ENCODE measurements at regions not wholly inside any gene's neighbourhood (a gene's known extent, or its start where the extent isn't known, plus 50 kb on each side); places are given as distances from the start of the nearest gene placed in this dataset.

DNA sequence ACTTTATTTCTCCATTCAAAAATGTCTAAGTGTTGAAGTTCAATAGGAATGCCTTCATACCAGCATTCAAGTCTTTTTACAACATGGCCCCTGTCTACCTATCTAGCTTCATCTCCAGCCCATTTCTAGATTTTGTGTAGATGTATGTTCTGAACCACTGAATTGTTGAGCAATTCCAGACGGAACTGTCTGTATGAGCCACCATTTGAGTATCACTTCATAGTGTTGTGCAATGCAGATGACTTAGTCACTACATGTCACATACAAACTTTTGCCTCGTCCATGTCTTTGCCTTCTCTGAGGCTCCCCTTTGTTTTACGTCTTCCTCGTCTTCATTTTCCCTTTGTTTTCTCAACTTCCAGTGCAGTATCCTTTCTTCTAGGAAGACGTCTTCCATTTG lies 118.1 kb downstream of the INHBA start:
- no peaks in the 10 kb centered on the region for H3K27me3 ChIP-seq (replicated peaks in 1 of 4; ENCODE audit: control extremely low read depth in 1 of 4, control insufficient read depth in 3 of 4, insufficient read depth in 4 of 4, low read length in 3 of 4)
- H3K9me3 Mint-ChIP-seq (ENCODE audit: insufficient read depth), result no peaks in the 10 kb centered on the region
- H3K27ac Mint-ChIP-seq, result no peak overlapping the region
- no peaks in the 10 kb centered on the region for H3K9me3 ChIP-seq (ENCODE audit: control extremely low read depth in 1 of 3, control insufficient read depth in 2 of 3, insufficient read depth in 1 of 3, low read length in 2 of 3)
- POLR2A ChIA-PET, result no interaction called here
- H3K4me2 ChIP-seq (replicated peaks; ENCODE audit: low read depth, low read length, poor library complexity, severe bottlenecking), result no peak overlapping the region
- H3K9ac ChIP-seq (ENCODE audit: low read length), result no peak overlapping the region
- no peak overlapping the region for H3K4me3 Mint-ChIP-seq
- H3K36me3 ChIP-seq (replicated peaks in 1 of 2; ENCODE audit: control extremely low read depth in 1 of 2, control insufficient read depth in 1 of 2, extremely low read depth in 1 of 2, insufficient read depth in 2 of 2, low read length in 1 of 2), result no peaks in the 10 kb centered on the region
- intact Hi-C loops (cut with micrococcal nuclease), result no loop called here
- H3K27me3 Mint-ChIP-seq, result peaks cover 6% of the 10 kb centered on the region
- H3K79me2 ChIP-seq (ENCODE audit: control insufficient read depth, insufficient read depth, low read length), result no peaks in the 10 kb centered on the region
- no peak overlapping the region for H3K4me3 ChIP-seq (ENCODE audit: control extremely low read depth in 1 of 5, extremely low read depth in 1 of 5, insufficient read depth in 1 of 5, low read depth in 2 of 5, low read length in 4 of 5)
- TF ChIP-seq, protein P1, sequence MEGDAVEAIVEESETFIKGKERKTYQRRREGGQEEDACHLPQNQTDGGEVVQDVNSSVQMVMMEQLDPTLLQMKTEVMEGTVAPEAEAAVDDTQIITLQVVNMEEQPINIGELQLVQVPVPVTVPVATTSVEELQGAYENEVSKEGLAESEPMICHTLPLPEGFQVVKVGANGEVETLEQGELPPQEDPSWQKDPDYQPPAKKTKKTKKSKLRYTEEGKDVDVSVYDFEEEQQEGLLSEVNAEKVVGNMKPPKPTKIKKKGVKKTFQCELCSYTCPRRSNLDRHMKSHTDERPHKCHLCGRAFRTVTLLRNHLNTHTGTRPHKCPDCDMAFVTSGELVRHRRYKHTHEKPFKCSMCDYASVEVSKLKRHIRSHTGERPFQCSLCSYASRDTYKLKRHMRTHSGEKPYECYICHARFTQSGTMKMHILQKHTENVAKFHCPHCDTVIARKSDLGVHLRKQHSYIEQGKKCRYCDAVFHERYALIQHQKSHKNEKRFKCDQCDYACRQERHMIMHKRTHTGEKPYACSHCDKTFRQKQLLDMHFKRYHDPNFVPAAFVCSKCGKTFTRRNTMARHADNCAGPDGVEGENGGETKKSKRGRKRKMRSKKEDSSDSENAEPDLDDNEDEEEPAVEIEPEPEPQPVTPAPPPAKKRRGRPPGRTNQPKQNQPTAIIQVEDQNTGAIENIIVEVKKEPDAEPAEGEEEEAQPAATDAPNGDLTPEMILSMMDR (IDR thresholded peaks at IDR 0.05), result no peak
- TF ChIP-seq EZH2 (IDR thresholded peaks at IDR 0.05; ENCODE audit: borderline replicate concordance, insufficient read depth, low read depth, low read length, poor library complexity, severe bottlenecking), result no peak
- no peaks in the 10 kb centered on the region for H4K20me1 ChIP-seq (ENCODE audit: control insufficient read depth, insufficient read depth, low read length, poor library complexity, severe bottlenecking)
- H2AFZ ChIP-seq (ENCODE audit: insufficient read depth, low read depth, low read length, poor library complexity, severe bottlenecking), result no peak overlapping the region
- CTCF ChIA-PET, result no interaction called here
- no peak overlapping the region for H3K27ac ChIP-seq (ENCODE audit: low read length in 2 of 2)
- WGBS (ENCODE audit: insufficient coverage), result 84% methylated on average over 3 of the region's 5 CpGs
- DNase-seq, result no peak
- no peaks in the 10 kb centered on the region for H3K4me1 ChIP-seq (ENCODE audit: control insufficient read depth in 2 of 2, insufficient read depth in 2 of 2, low read length in 2 of 2)
- H3K4me1 Mint-ChIP-seq, result no peaks in the 10 kb centered on the region
- ATAC-seq (ENCODE audit: low read depth), result no peak

DNA sequence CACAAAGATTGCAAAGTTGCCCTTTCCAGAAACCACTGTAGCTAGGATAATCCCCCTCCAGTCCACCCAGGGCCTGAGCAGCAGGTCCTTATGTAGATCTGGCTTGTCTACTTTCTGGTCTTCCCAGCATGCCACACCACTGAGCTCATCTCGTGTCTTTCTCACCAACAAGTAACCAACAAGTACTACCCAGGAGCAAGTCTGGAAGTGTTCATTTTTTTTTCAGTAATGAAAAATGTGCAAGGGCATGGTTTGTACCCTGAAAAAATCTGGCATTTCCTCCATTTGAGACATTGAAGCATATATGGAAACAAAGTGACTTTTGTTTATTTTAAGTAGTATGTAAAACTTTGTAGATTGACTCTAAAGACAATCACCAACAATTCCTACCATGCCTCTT lies 120.8 kb downstream of the INHBA start:
- Mint-ChIP-seq H3K4me1 (no peaks in the 10 kb centered on the region), H3K4me3 (no peak overlapping the region), H3K9me3 (ENCODE audit: insufficient read depth) (no peaks in the 10 kb centered on the region), H3K27me3 (no peaks in the 10 kb centered on the region), H3K27ac (no peak overlapping the region)
- CTCF ChIA-PET, result no interaction called here
- no peaks in the 10 kb centered on the region for H3K36me3 ChIP-seq (replicated peaks in 1 of 2; ENCODE audit: control extremely low read depth in 1 of 2, control insufficient read depth in 1 of 2, extremely low read depth in 1 of 2, insufficient read depth in 2 of 2, low read length in 1 of 2)
- H3K9me3 ChIP-seq (ENCODE audit: control extremely low read depth in 1 of 3, control insufficient read depth in 2 of 3, insufficient read depth in 1 of 3, low read length in 2 of 3), result no peaks in the 10 kb centered on the region
- H3K27me3 ChIP-seq (replicated peaks in 1 of 4; ENCODE audit: control extremely low read depth in 1 of 4, control insufficient read depth in 3 of 4, insufficient read depth in 4 of 4, low read length in 3 of 4), result no peaks in the 10 kb centered on the region
- intact Hi-C loops (cut with micrococcal nuclease), result no loop called here
- H3K4me1 ChIP-seq (ENCODE audit: control insufficient read depth in 2 of 2, insufficient read depth in 2 of 2, low read length in 2 of 2), result no peaks in the 10 kb centered on the region
- H3K4me2 ChIP-seq (replicated peaks; ENCODE audit: low read depth, low read length, poor library complexity, severe bottlenecking), result no peak overlapping the region
- no peak for TF ChIP-seq EZH2 (IDR thresholded peaks at IDR 0.05; ENCODE audit: borderline replicate concordance, insufficient read depth, low read depth, low read length, poor library complexity, severe bottlenecking)
- TF ChIP-seq, protein P1 (IDR thresholded peaks at IDR 0.05), result no peak
- POLR2A ChIA-PET, result no interaction called here
- DNase-seq, result no peak
- H3K27ac ChIP-seq (ENCODE audit: low read length in 2 of 2), result no peak overlapping the region
- no peak overlapping the region for H3K9ac ChIP-seq (ENCODE audit: low read length)
- H4K20me1 ChIP-seq (ENCODE audit: control insufficient read depth, insufficient read depth, low read length, poor library complexity, severe bottlenecking), result no peaks in the 10 kb centered on the region
- WGBS (ENCODE audit: insufficient coverage), result no CpG with 5 or more reads among the region's 1 CpG
- H2AFZ ChIP-seq (ENCODE audit: insufficient read depth, low read depth, low read length, poor library complexity, severe bottlenecking), result no peak overlapping the region
- no peaks in the 10 kb centered on the region for H3K79me2 ChIP-seq (ENCODE audit: control insufficient read depth, insufficient read depth, low read length)
- no peak for ATAC-seq (ENCODE audit: low read depth)
- H3K4me3 ChIP-seq (ENCODE audit: control extremely low read depth in 1 of 5, extremely low read depth in 1 of 5, insufficient read depth in 1 of 5, low read depth in 2 of 5, low read length in 4 of 5), result no peak overlapping the region
